ENCODE measurements at regions not wholly inside any gene's neighbourhood (a gene's known extent, or its start where the extent isn't known, plus 50 kb on each side); places are given as distances from the start of the nearest gene placed in this dataset.
"Not testable (repeated sequence)": the region's sequence is repeated elsewhere in the genome, so short reads cannot be mapped to it uniquely, and the experiment has no call there.

GRCh38 chr12:3379079-3379478 lies 111.9 kb upstream of the PRMT8 start:
- no peak overlapping the region for H3K4me3 Mint-ChIP-seq
- no peak for DNase-seq
- POLR2A ChIA-PET, result no interaction called here

GRCh38 chr12:3380200-3381043 lies 110.6 kb upstream of the PRMT8 start:
- CTCF ChIA-PET, result no interaction called here
- Histone ChIP-seq H3K36me3 (ENCODE audit: control insufficient read depth in 2 of 2, extremely low read depth in 1 of 2, insufficient read depth in 1 of 2, low read length in 1 of 2) (no peaks in the 10 kb centered on the region), H3K27ac (ENCODE audit: low read length) (no peak overlapping the region), H3K4me1 (ENCODE audit: control insufficient read depth in 1 of 2, extremely low read depth in 1 of 2, insufficient read depth in 2 of 2, low read length in 2 of 2) (no peaks in the 10 kb centered on the region), H3K4me3 (ENCODE audit: control insufficient read depth in 1 of 2, extremely low read depth in 1 of 2, low read length in 1 of 2) (no peak overlapping the region), H3K9me3 (no peaks in the 10 kb centered on the region), H3K27me3 (replicated peaks in 1 of 2; ENCODE audit: control insufficient read depth in 2 of 2, extremely low read depth in 1 of 2, insufficient read depth in 2 of 2, low read length in 1 of 2) (peaks cover 0 to 22% of the 10 kb centered on the region in 2 experiments)
- POLR2A ChIA-PET, result no interaction called here
- DNase-seq, result no peak
- H3K27ac Mint-ChIP-seq, result no peak overlapping the region
- H3K36me3 Mint-ChIP-seq, result no peaks in the 10 kb centered on the region
- ATAC-seq (replicated peaks in 1 of 4), result no peak
- 79% methylated on average over 6 of the region's 15 CpGs for WGBS (ENCODE audit: insufficient coverage)
- H3K9me3 Mint-ChIP-seq, result no peaks in the 10 kb centered on the region
- no peak overlapping the region for H3K4me3 Mint-ChIP-seq
- peaks cover 20 to 26% of the 10 kb centered on the region in 2 donors for H3K27me3 Mint-ChIP-seq
- H3K4me1 Mint-ChIP-seq, result no peaks in the 10 kb centered on the region

More at GRCh38 chr12:3379079-3379478, 111.9 kb upstream of the PRMT8 start:
- Mint-ChIP-seq H3K27me3 (peaks cover 20 to 23% of the 10 kb centered on the region in 2 donors), H3K27ac (no peak overlapping the region), H3K9me3 (no peaks in the 10 kb centered on the region), H3K4me1 (no peaks in the 10 kb centered on the region), H3K36me3 (no peaks in the 10 kb centered on the region)
- no peaks in the 10 kb centered on the region for H3K9me3 ChIP-seq
- H3K4me1 ChIP-seq (ENCODE audit: control insufficient read depth in 1 of 2, extremely low read depth in 1 of 2, insufficient read depth in 2 of 2, low read length in 2 of 2), result no peaks in the 10 kb centered on the region
- H3K27ac ChIP-seq (ENCODE audit: low read length), result no peak overlapping the region
- peaks cover 0 to 22% of the 10 kb centered on the region in 2 experiments for H3K27me3 ChIP-seq (replicated peaks in 1 of 2; ENCODE audit: control insufficient read depth in 2 of 2, extremely low read depth in 1 of 2, insufficient read depth in 2 of 2, low read length in 1 of 2)
- WGBS (ENCODE audit: insufficient coverage), result 28% methylated on average over 5 of the region's 6 CpGs
- no peaks in the 10 kb centered on the region for H3K36me3 ChIP-seq (ENCODE audit: control insufficient read depth in 2 of 2, extremely low read depth in 1 of 2, insufficient read depth in 1 of 2, low read length in 1 of 2)
- CTCF ChIA-PET, result no interaction called here
- H3K4me3 ChIP-seq (ENCODE audit: control insufficient read depth in 1 of 2, extremely low read depth in 1 of 2, low read length in 1 of 2), result no peak overlapping the region
- no peak for ATAC-seq (replicated peaks in 1 of 4)

GRCh38 chr12:3381059-3382047 lies 109.7 kb upstream of the PRMT8 start:
- Mint-ChIP-seq H3K4me1 (no peaks in the 10 kb centered on the region), H3K27ac (no peak overlapping the region), H3K27me3 (peaks cover 20 to 33% of the 10 kb centered on the region in 2 donors), H3K4me3 (no peak overlapping the region), H3K9me3 (peaks cover 0 to 1% (median 0%) of the 10 kb centered on the region in 3 donors), H3K36me3 (no peaks in the 10 kb centered on the region)
- ATAC-seq (replicated peaks in 1 of 4) (no peak), DNase-seq (no peak)
- 100% methylated on average over 1 of the region's 6 CpGs for WGBS (ENCODE audit: insufficient coverage)
- Histone ChIP-seq H3K4me1 (ENCODE audit: control insufficient read depth in 1 of 2, extremely low read depth in 1 of 2, insufficient read depth in 2 of 2, low read length in 2 of 2) (no peaks in the 10 kb centered on the region), H3K27ac (ENCODE audit: low read length) (no peak overlapping the region), H3K9me3 (no peaks in the 10 kb centered on the region), H3K4me3 (ENCODE audit: control insufficient read depth in 1 of 2, extremely low read depth in 1 of 2, low read length in 1 of 2) (no peak overlapping the region), H3K27me3 (replicated peaks in 1 of 2; ENCODE audit: control insufficient read depth in 2 of 2, extremely low read depth in 1 of 2, insufficient read depth in 2 of 2, low read length in 1 of 2) (peaks cover 0 to 22% of the 10 kb centered on the region in 2 experiments), H3K36me3 (ENCODE audit: control insufficient read depth in 2 of 2, extremely low read depth in 1 of 2, insufficient read depth in 1 of 2, low read length in 1 of 2) (no peaks in the 10 kb centered on the region)
- ChIA-PET POLR2A (no interaction called here), CTCF (no interaction called here)

- 59% methylated on average over 3 of the region's 4 CpGs for WGBS (ENCODE audit: insufficient coverage)
- Mint-ChIP-seq H3K36me3 (no peaks in the 10 kb centered on the region), H3K27ac (no peak overlapping the region), H3K4me3 (no peak overlapping the region), H3K9me3 (peaks cover 0 to 7% (median 0%) of the 10 kb centered on the region in 3 donors), H3K4me1 (no peaks in the 10 kb centered on the region), H3K27me3 (peaks cover 8 to 31% of the 10 kb centered on the region in 2 donors)
- ChIA-PET CTCF (no interaction called here), POLR2A (no interaction called here)
- ATAC-seq (replicated peaks in 1 of 4) (no peak), DNase-seq (no peak)
- Histone ChIP-seq H3K36me3 (ENCODE audit: control insufficient read depth in 2 of 2, extremely low read depth in 1 of 2, insufficient read depth in 1 of 2, low read length in 1 of 2) (no peaks in the 10 kb centered on the region), H3K27me3 (replicated peaks in 1 of 2; ENCODE audit: control insufficient read depth in 2 of 2, extremely low read depth in 1 of 2, insufficient read depth in 2 of 2, low read length in 1 of 2) (peaks cover 0 to 3% of the 10 kb centered on the region in 2 experiments), H3K27ac (ENCODE audit: low read length) (no peak overlapping the region), H3K4me1 (ENCODE audit: control insufficient read depth in 1 of 2, extremely low read depth in 1 of 2, insufficient read depth in 2 of 2, low read length in 2 of 2) (no peaks in the 10 kb centered on the region), H3K9me3 (no peaks in the 10 kb centered on the region), H3K4me3 (ENCODE audit: control insufficient read depth in 1 of 2, extremely low read depth in 1 of 2, low read length in 1 of 2) (no peak overlapping the region)
Measured at GRCh38 chr12:3389986-3390385, 101.0 kb upstream of the PRMT8 start.

- CTCF ChIA-PET, result not testable (repeated sequence)
- WGBS (ENCODE audit: insufficient coverage), result 76% methylated on average over 6 of the region's 16 CpGs
Measured at GRCh38 chr12:3397596-3397995, 93.4 kb upstream of the PRMT8 start.

GRCh38 chr12:3398196-3398789 lies 92.7 kb upstream of the PRMT8 start:
- POLR2A ChIA-PET, result no interaction called here
- Mint-ChIP-seq H3K4me1 (no peaks in the 10 kb centered on the region), H3K4me3 (no peak overlapping the region), H3K27ac (no peak overlapping the region), H3K36me3 (no peaks in the 10 kb centered on the region), H3K9me3 (peaks cover 0 to 4% (median 2%) of the 10 kb centered on the region in 3 donors), H3K27me3 (peaks cover 23 to 37% of the 10 kb centered on the region in 2 donors)
- H3K27ac ChIP-seq (ENCODE audit: low read length), result no peak overlapping the region
- ATAC-seq (replicated peaks in 1 of 4) (no peak), DNase-seq (no peak)
- H3K36me3 ChIP-seq (ENCODE audit: control insufficient read depth in 2 of 2, extremely low read depth in 1 of 2, insufficient read depth in 1 of 2, low read length in 1 of 2), result no peaks in the 10 kb centered on the region
- CTCF ChIA-PET, result no interaction called here
- no peaks in the 10 kb centered on the region for H3K9me3 ChIP-seq
- 18% methylated on average over 3 of the region's 6 CpGs for WGBS (ENCODE audit: insufficient coverage)
- peaks cover 0 to 15% of the 10 kb centered on the region in 2 experiments for H3K27me3 ChIP-seq (replicated peaks in 1 of 2; ENCODE audit: control insufficient read depth in 2 of 2, extremely low read depth in 1 of 2, insufficient read depth in 2 of 2, low read length in 1 of 2)
- no peaks in the 10 kb centered on the region for H3K4me1 ChIP-seq (ENCODE audit: control insufficient read depth in 1 of 2, extremely low read depth in 1 of 2, insufficient read depth in 2 of 2, low read length in 2 of 2)
- no peak overlapping the region for H3K4me3 ChIP-seq (ENCODE audit: control insufficient read depth in 1 of 2, extremely low read depth in 1 of 2, low read length in 1 of 2)

More at GRCh38 chr12:3397596-3397995, 93.4 kb upstream of the PRMT8 start:
- H3K4me3 Mint-ChIP-seq; H3K36me3 Mint-ChIP-seq; H3K27ac ChIP-seq (ENCODE audit: low read length); H3K9me3 ChIP-seq; ATAC-seq (replicated peaks in 1 of 4); H3K27ac Mint-ChIP-seq; H3K4me1 ChIP-seq (ENCODE audit: control insufficient read depth in 1 of 2, extremely low read depth in 1 of 2, insufficient read depth in 2 of 2, low read length in 2 of 2); DNase-seq; H3K4me3 ChIP-seq (ENCODE audit: control insufficient read depth in 1 of 2, extremely low read depth in 1 of 2, low read length in 1 of 2); H3K36me3 ChIP-seq (ENCODE audit: control insufficient read depth in 2 of 2, extremely low read depth in 1 of 2, insufficient read depth in 1 of 2, low read length in 1 of 2); H3K4me1 Mint-ChIP-seq; H3K9me3 Mint-ChIP-seq; POLR2A ChIA-PET: not testable (repeated sequence)
- H3K27me3 ChIP-seq (replicated peaks in 1 of 2; ENCODE audit: control insufficient read depth in 2 of 2, extremely low read depth in 1 of 2, insufficient read depth in 2 of 2, low read length in 1 of 2), result peaks cover 0 to 15% of the 10 kb centered on the region in 2 experiments
- peaks cover 17 to 36% of the 10 kb centered on the region in 2 donors for H3K27me3 Mint-ChIP-seq

Data from T-cell (primary cell).